IMR-90 (cell line): ENCODE measurements at regions not wholly inside any gene's neighbourhood (a gene's known extent, or its start where the extent isn't known, plus 50 kb on each side); places are given as distances from the start of the nearest gene placed in this dataset.

Source experiments
- ATAC-seq: fragments of 200-7000 bp; cut with Tn5 transposase; 2 replicates; pipeline ENCODE4 v1.9.1; 2020; ENCODE audit warnings: low read depth, mild to moderate bottlenecking, moderate library complexity
- BruUV-seq: library from RNA; stranded (reverse); fragments of 400-500 nt; replicated peaks from 2 replicates; lab custom pipeline; 2021; lab: Mats Ljungman, UMichigan
- CTCF ChIA-PET: fragments of 300-600 bp; formaldehyde crosslinking; extraction: SDS; loops from one replicate; lab custom pipeline; 2021; ENCODE audit warnings: antibody characterized with exemption; lab: Yijun Ruan, JAX
- POLR2A ChIA-PET: fragments of 300-600 bp; sonication (Branson Sonifier 250); formaldehyde crosslinking; loops from one replicate; lab custom pipeline; 2022; ENCODE audit warnings: antibody characterized with exemption; ENCODE audit not compliant: unreplicated experiment; lab: Charles Lee
- DNase-seq: peaks from one replicate; pipeline ENCODE4 v3.0.0; 2013
- H2AFZ ChIP-seq: replicated peaks from 2 replicates; pipeline ENCODE3; 2013; ENCODE audit warnings: low read length, mild to moderate bottlenecking; ENCODE audit not compliant: poor library complexity
- H2AK5ac ChIP-seq: 2 replicates; pipeline ENCODE4 v1.6.1; 2013; ENCODE audit warnings: low read depth, low read length, inconsistent platforms
- H2AK9ac ChIP-seq: replicated peaks from 2 replicates; pipeline ENCODE3; 2013; ENCODE audit warnings: mild to moderate bottlenecking, low read depth, low read length, moderate library complexity; ENCODE audit not compliant: poor library complexity
- H2BK120ac ChIP-seq: 2 replicates; pipeline ENCODE4 v1.6.1; 2013; ENCODE audit warnings: low read depth, low read length, inconsistent platforms
- H2BK15ac ChIP-seq: 3 replicates; pipeline ENCODE4 v1.6.1; 2013; ENCODE audit warnings: low read depth, low read length, inconsistent platforms
- H2BK20ac ChIP-seq: 2 replicates; pipeline ENCODE4 v1.6.1; 2013; ENCODE audit warnings: low read depth, mild to moderate bottlenecking, inconsistent platforms, low read length, moderate library complexity
- H2BK5ac ChIP-seq: 2 replicates; pipeline ENCODE4 v1.6.1; 2013; ENCODE audit warnings: mild to moderate bottlenecking, low read depth, low read length, inconsistent platforms; ENCODE audit not compliant: poor library complexity, severe bottlenecking
- H3K14ac ChIP-seq: replicated peaks from 2 replicates; pipeline ENCODE4 v1.6.1; 2013; ENCODE audit warnings: low read depth, low read length, inconsistent platforms
- H3K18ac ChIP-seq: 2 replicates; pipeline ENCODE4 v1.6.1; 2013; ENCODE audit warnings: low read depth, low read length, control low read depth
- H3K23ac ChIP-seq: 2 replicates; pipeline ENCODE4 v1.6.1; 2013; ENCODE audit warnings: low read depth, low read length, inconsistent platforms
- H3K27ac ChIP-seq: 2 replicates; pipeline ENCODE4 v1.5.1; 2013; ENCODE audit warnings: mild to moderate bottlenecking, control low read depth, low read length; ENCODE audit not compliant: insufficient read depth
- H3K27me3 ChIP-seq: 2 replicates; pipeline ENCODE4 v1.6.1; 2013; ENCODE audit warnings: low read length; ENCODE audit not compliant: control insufficient read depth, insufficient read depth
- H3K36me3 ChIP-seq: 2 replicates; pipeline ENCODE4 v1.6.1; 2013; ENCODE audit warnings: low read length, mixed read lengths; ENCODE audit not compliant: control insufficient read depth, insufficient read depth
- H3K4ac ChIP-seq: 2 replicates; pipeline ENCODE4 v1.6.1; 2013; ENCODE audit warnings: low read depth, low read length, inconsistent platforms
- H3K4me1 ChIP-seq: 2 replicates; pipeline ENCODE4 v1.6.1; 2013; ENCODE audit warnings: low read length, mixed read lengths; ENCODE audit not compliant: control insufficient read depth, insufficient read depth
- H3K4me2 ChIP-seq: 2 replicates; pipeline ENCODE4 v1.6.1; 2013; ENCODE audit warnings: low read depth, mild to moderate bottlenecking, control low read depth, low read length, moderate library complexity
- H3K4me3 ChIP-seq: 2 replicates; pipeline ENCODE4 v1.5.1; 2013; ENCODE audit warnings: low read depth, mild to moderate bottlenecking, control low read depth, low read length, moderate library complexity; ENCODE audit not compliant: insufficient read depth
- H3K56ac ChIP-seq: 2 replicates; pipeline ENCODE4 v1.6.1; 2013; ENCODE audit warnings: low read length, inconsistent platforms; ENCODE audit not compliant: insufficient read depth; ENCODE audit errors: extremely low read depth
- H3K79me1 ChIP-seq, 2 experiments: 2 replicates each; pipeline ENCODE4 v1.6.1; 2013; ENCODE audit warnings: low read length in 2 of 2, inconsistent platforms in 1 of 2, low read depth in 1 of 2
- H3K9ac ChIP-seq: 2 replicates; pipeline ENCODE4 v1.6.1; 2013; ENCODE audit warnings: low read depth, low read length, control low read depth
- H3K9me1 ChIP-seq: 2 replicates; pipeline ENCODE4 v1.6.1; 2013; ENCODE audit warnings: low read length, inconsistent platforms; ENCODE audit not compliant: insufficient read depth
- H3K9me3 ChIP-seq: 2 replicates; pipeline ENCODE4 v1.6.1; 2013; ENCODE audit warnings: low read length; ENCODE audit not compliant: control insufficient read depth, insufficient read depth
- H4K20me1 ChIP-seq: 2 replicates; pipeline ENCODE4 v1.6.1; 2013; ENCODE audit warnings: low read length, inconsistent platforms; ENCODE audit not compliant: insufficient read depth
- H4K5ac ChIP-seq: 2 replicates; pipeline ENCODE4 v1.6.1; 2013; ENCODE audit warnings: mild to moderate bottlenecking, low read depth, low read length, control low read depth
- H4K8ac ChIP-seq, 2 experiments: 2 replicates each; pipeline ENCODE4 v1.6.1; 2013; ENCODE audit warnings: low read depth in 2 of 2, low read length in 2 of 2, control low read depth in 1 of 2, inconsistent platforms in 1 of 2
- H4K91ac ChIP-seq: 2 replicates; pipeline ENCODE4 v1.6.1; 2013; ENCODE audit warnings: low read depth, low read length, inconsistent platforms; ENCODE audit not compliant: insufficient read depth
- SMC3 ChIP-seq: fragments of 150-350 bp; IDR thresholded peaks from 2 replicates; pipeline ENCODE4 v1.6.1; 2016; ENCODE audit warnings: low read depth, mild to moderate bottlenecking, antibody characterized with exemption, low read length, moderate library complexity
- dilution Hi-C: fragments of 300-500 bp; cut with HindIII; formaldehyde crosslinking; loops from one replicate; pipeline ENCODE4 v1.14.3; 2018; ENCODE audit warnings: low sequenced_read_pairs; ENCODE audit not compliant: unreplicated experiment
- in situ Hi-C: fragments of 300-500 bp; cut with MboI; formaldehyde crosslinking; loops from 3 replicates; pipeline ENCODE4 v1.14.3; 2019; ENCODE audit warnings: low sequenced_read_pairs, inconsistent platforms, mixed read lengths
- intact Hi-C: fragments of 100-400 bp; cut with micrococcal nuclease; formaldehyde crosslinking; loops from 2 replicates; pipeline ENCODE4 v1.10.0; 2022

- Histone ChIP-seq H4K8ac (no peak overlapping the region), H3K27ac (no peak overlapping the region), H2BK5ac (no peak overlapping the region), H3K18ac (no peak overlapping the region), H3K9ac (no peak overlapping the region), H3K9me1 (no peaks in the 10 kb centered on the region), H3K4me3 (no peak overlapping the region), H4K20me1 (no peaks in the 10 kb centered on the region), H2BK120ac (no peak overlapping the region), H3K9me3 (no peaks in the 10 kb centered on the region), H3K56ac (no peak overlapping the region), H3K4me2 (no peak overlapping the region), H3K23ac (no peak overlapping the region), H2BK15ac (no peak overlapping the region), H2AK9ac (no peak overlapping the region), H2BK20ac (no peak overlapping the region), H2AK5ac (no peak overlapping the region), H3K27me3 (peaks cover 11% of the 10 kb centered on the region; the same call in 1 of the 2 replicates), H3K79me1 (no peaks in the 10 kb centered on the region), H3K36me3 (no peaks in the 10 kb centered on the region), H2AFZ (no peak overlapping the region), H3K14ac (no peak overlapping the region), H4K91ac (no peak overlapping the region), H4K5ac (no peak overlapping the region), H3K4ac (no peak overlapping the region), H3K4me1 (no peaks in the 10 kb centered on the region)
- dilution Hi-C loops (no loop called here), in situ Hi-C loops (no loop called here), intact Hi-C loops (no loop called here)
- no peak for DNase-seq
- ATAC-seq, result no peak
- POLR2A ChIA-PET, result no interaction called here
- TF ChIP-seq SMC3, result no peak
- CTCF ChIA-PET, result no interaction called here
- no TSS peak for BruUV-seq
Observed at GRCh38 chr14:51167587-51168214, 72.3 kb upstream of the TMX1 start.
